ENCODE measurements at regions not wholly inside any gene's neighbourhood (a gene's known extent, or its start where the extent isn't known, plus 50 kb on each side); places are given as distances from the start of the nearest gene placed in this dataset.
"Not testable (repeated sequence)": the region's sequence is repeated elsewhere in the genome, so short reads cannot be mapped to it uniquely, and the experiment has no call there.

- DNase-seq: no peak
Observed at GRCh38 chrX:2640436-2641150, 50.5 kb upstream of the CD99 start.

- no peak for DNase-seq
Observed at GRCh38 chrX:2638279-2638678, 52.8 kb upstream of the CD99 start.

GRCh38 chrX:2635342-2635741 lies 55.8 kb upstream of the CD99 start:
- no peak for DNase-seq

- DNase-seq: no peak
Observed at GRCh38 chrX:2632533-2633504, 58.3 kb upstream of the CD99 start.

GRCh38 chrX:2631743-2632532 lies 59.2 kb upstream of the CD99 start:
- no peak for DNase-seq

GRCh38 chrX:2630935-2631742 lies 60.0 kb upstream of the CD99 start:
- not testable (repeated sequence) for DNase-seq

GRCh38 chrX:2630008-2630934 lies 60.8 kb upstream of the CD99 start:
- DNase-seq: not testable (repeated sequence)

GRCh38 chrX:2629316-2630007 lies 61.6 kb upstream of the CD99 start:
- DNase-seq: no peak

- no peak for DNase-seq
Observed at GRCh38 chrX:2628751-2629315, 62.3 kb upstream of the CD99 start.

GRCh38 chrX:2627272-2627867 lies 63.7 kb upstream of the CD99 start:
- peak; percentile 28 for DNase-seq

- no peak for DNase-seq
Observed at GRCh38 chrX:2626750-2627149, 64.3 kb upstream of the CD99 start.

- DNase-seq: no peak
Observed at GRCh38 chrX:2620576-2620975, 70.5 kb upstream of the CD99 start.

- DNase-seq: no peak
Observed at GRCh38 chrX:2618516-2618915, 72.6 kb upstream of the CD99 start.

GRCh38 chrX:2614911-2615310 lies 76.2 kb upstream of the CD99 start:
- no peak for DNase-seq

GRCh38 chrX:2610246-2611170 lies 80.6 kb upstream of the CD99 start:
- no peak for DNase-seq

- peak; percentile 59 for DNase-seq
Observed at GRCh38 chrX:2609431-2610238, 81.5 kb upstream of the CD99 start.
